ENCODE measurements at regions not wholly inside any gene's neighbourhood (a gene's known extent, or its start where the extent isn't known, plus 50 kb on each side); places are given as distances from the start of the nearest gene placed in this dataset.

- Mint-ChIP-seq H3K4me3 (no peak overlapping the region), H3K27me3 (ENCODE audit: insufficient read depth) (peaks cover 16% of the 10 kb centered on the region), H3K36me3 (ENCODE audit: low read depth) (no peaks in the 10 kb centered on the region), H3K27ac (no peak overlapping the region), H3K9me3 (no peaks in the 10 kb centered on the region), H3K4me1 (ENCODE audit: low read depth) (no peaks in the 10 kb centered on the region)
- TF ChIP-seq CTCF (IDR thresholded peaks at IDR 0.05) = no peak
- no peak for DNase-seq
Observed at GRCh38 chr1:208309771-208310170, 65.6 kb upstream of the PLXNA2 start.

- Mint-ChIP-seq H3K36me3 (ENCODE audit: low read depth) (no peaks in the 10 kb centered on the region), H3K9me3 (no peaks in the 10 kb centered on the region), H3K4me1 (ENCODE audit: low read depth) (no peaks in the 10 kb centered on the region), H3K4me3 (no peak overlapping the region), H3K27ac (no peak overlapping the region), H3K27me3 (ENCODE audit: insufficient read depth) (peaks cover 28% of the 10 kb centered on the region)
- no peak for TF ChIP-seq CTCF (IDR thresholded peaks at IDR 0.05)
- no peak for DNase-seq
Observed at GRCh38 chr1:208312706-208313105, 68.5 kb upstream of the PLXNA2 start.

DNA sequence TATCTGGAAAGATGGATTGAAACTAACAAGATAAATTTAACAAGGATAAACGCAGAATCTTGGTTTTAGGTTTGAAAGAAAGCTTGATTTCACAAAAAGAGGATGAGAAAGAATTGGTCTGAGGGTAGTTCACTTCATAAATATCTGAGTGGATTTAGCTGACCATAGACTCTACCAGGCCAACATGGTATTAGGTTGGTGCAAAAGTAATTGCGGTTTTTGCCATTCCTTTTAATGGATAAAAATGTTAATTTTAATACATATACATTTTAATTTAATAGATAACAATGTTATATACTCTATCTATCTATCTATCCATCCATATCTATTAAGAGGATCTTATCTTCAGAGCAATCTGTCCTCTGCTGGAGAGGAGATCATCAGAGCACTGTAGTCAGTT is 70.2 kb upstream of the PLXNA2 start:
- no peaks in the 10 kb centered on the region for H3K9me3 Mint-ChIP-seq
- no peaks in the 10 kb centered on the region for H3K4me1 Mint-ChIP-seq (ENCODE audit: low read depth)
- H3K27ac Mint-ChIP-seq = no peak overlapping the region
- H3K27me3 Mint-ChIP-seq (ENCODE audit: insufficient read depth) = peaks cover 21% of the 10 kb centered on the region
- no peaks in the 10 kb centered on the region for H3K36me3 Mint-ChIP-seq (ENCODE audit: low read depth)
- no peak for DNase-seq
- no peak overlapping the region for H3K4me3 Mint-ChIP-seq
- no peak for TF ChIP-seq CTCF (IDR thresholded peaks at IDR 0.05)

DNA sequence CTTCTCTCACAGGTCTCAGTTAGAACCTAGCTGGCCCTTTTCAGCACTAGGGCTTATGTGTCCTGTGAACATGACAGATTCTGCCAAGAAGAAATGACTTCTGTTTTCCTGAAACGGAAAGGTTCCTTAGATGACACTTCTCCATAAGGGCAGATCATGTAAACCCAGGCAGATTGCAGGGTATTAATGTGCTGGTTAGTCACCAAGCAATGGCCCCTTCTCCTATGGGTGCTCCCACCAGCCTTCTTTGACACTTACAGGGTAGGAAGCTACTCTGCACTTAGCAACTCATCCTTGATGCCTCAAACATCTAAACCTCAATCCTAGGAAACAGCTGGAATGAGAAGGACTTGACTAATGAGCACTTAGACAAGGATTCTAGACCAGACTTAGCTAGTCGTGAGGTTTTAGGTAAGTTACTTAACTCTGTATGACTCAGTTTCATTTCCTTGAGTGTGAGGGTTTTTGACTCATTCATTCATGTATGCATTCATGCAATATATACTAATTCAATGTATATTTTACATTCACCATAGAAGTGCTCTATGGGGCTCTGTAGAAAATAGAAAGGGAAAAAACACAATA is 74.1 kb upstream of the PLXNA2 start:
- H3K27ac Mint-ChIP-seq = no peak overlapping the region
- TF ChIP-seq CTCF (IDR thresholded peaks at IDR 0.05) = no peak
- no peaks in the 10 kb centered on the region for H3K36me3 Mint-ChIP-seq (ENCODE audit: low read depth)
- H3K27me3 Mint-ChIP-seq (ENCODE audit: insufficient read depth) = peaks cover 12% of the 10 kb centered on the region
- no peaks in the 10 kb centered on the region for H3K4me1 Mint-ChIP-seq (ENCODE audit: low read depth)
- no peak overlapping the region for H3K4me3 Mint-ChIP-seq
- H3K9me3 Mint-ChIP-seq = no peaks in the 10 kb centered on the region
- DNase-seq = no peak

DNA sequence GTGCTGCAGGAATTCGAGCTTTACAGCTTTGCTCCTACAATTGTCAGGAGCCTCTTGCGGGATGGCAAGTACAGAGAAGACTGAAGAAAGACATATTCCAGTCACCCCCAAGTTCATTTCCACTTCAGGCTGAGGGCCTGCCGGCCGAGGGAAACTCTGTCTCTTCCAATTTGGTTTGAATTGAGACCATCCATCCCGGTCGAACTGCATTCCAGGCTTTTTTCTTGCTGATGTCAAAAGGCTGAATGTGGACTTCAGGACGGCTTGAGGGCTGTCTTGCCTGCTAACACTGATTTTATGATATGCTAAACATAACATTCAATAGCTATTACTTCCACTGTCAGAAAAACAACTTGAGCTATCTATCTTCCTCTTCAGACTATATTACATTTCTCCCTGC is 79.8 kb upstream of the PLXNA2 start:
- Mint-ChIP-seq H3K27ac (no peak overlapping the region), H3K9me3 (no peaks in the 10 kb centered on the region), H3K36me3 (ENCODE audit: low read depth) (no peaks in the 10 kb centered on the region), H3K4me3 (no peak overlapping the region), H3K27me3 (ENCODE audit: insufficient read depth) (no peaks in the 10 kb centered on the region; the same call in 1 of the 2 replicates), H3K4me1 (ENCODE audit: low read depth) (no peaks in the 10 kb centered on the region)
- TF ChIP-seq CTCF (IDR thresholded peaks at IDR 0.05) = no peak
- DNase-seq = no peak

DNA sequence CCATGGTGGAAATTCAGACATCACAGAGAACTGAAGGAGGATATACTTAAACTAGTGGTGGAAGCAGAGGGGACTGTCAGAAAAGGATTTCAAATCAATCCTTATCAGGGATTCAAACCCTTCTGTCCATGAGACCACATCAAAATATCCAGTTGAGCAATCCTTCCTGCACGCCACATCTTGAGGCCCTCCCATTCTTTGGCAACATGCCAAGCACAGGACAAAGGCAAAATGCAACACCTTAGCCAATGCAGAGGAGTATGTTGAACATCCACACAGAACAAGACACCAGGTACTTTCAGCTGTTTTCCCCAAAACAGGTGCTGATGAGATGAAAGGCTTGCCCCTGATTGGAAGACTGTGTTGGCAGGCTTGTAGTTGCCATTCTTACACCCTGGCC is 81.8 kb upstream of the PLXNA2 start:
- no peaks in the 10 kb centered on the region for H3K36me3 Mint-ChIP-seq (ENCODE audit: low read depth)
- no peak for DNase-seq
- TF ChIP-seq CTCF (IDR thresholded peaks at IDR 0.05) = no peak
- no peak overlapping the region for H3K4me3 Mint-ChIP-seq
- H3K27ac Mint-ChIP-seq = no peak overlapping the region
- no peaks in the 10 kb centered on the region for H3K9me3 Mint-ChIP-seq
- no peaks in the 10 kb centered on the region for H3K4me1 Mint-ChIP-seq (ENCODE audit: low read depth)
- H3K27me3 Mint-ChIP-seq (ENCODE audit: insufficient read depth) = no peaks in the 10 kb centered on the region; the same call in 1 of the 2 replicates

Measured in HFFc6 (cell line).